ENCODE measurements at regions not wholly inside any gene's neighbourhood (a gene's known extent, or its start where the extent isn't known, plus 50 kb on each side); places are given as distances from the start of the nearest gene placed in this dataset.

DNA sequence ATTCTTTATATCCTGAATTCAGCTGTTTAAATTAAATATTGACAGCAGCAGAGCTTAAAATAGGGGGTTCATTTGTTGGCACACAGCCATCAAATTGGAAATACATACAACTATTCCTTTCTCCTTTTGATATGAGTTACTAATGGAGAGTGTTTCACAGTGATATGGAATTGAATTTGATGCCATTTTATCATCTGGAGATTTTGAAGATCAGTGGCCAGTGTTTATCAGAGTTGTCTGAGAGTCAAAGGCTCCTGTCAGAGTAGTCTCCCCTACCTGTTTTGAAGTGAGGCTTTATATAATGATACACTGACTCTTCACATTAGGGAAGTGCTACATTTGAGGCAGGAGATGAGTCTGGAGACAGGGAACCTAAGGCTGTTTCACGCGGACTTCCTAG lies 1286.3 kb downstream of the TECRL start:
- TF ChIP-seq, protein P1, sequence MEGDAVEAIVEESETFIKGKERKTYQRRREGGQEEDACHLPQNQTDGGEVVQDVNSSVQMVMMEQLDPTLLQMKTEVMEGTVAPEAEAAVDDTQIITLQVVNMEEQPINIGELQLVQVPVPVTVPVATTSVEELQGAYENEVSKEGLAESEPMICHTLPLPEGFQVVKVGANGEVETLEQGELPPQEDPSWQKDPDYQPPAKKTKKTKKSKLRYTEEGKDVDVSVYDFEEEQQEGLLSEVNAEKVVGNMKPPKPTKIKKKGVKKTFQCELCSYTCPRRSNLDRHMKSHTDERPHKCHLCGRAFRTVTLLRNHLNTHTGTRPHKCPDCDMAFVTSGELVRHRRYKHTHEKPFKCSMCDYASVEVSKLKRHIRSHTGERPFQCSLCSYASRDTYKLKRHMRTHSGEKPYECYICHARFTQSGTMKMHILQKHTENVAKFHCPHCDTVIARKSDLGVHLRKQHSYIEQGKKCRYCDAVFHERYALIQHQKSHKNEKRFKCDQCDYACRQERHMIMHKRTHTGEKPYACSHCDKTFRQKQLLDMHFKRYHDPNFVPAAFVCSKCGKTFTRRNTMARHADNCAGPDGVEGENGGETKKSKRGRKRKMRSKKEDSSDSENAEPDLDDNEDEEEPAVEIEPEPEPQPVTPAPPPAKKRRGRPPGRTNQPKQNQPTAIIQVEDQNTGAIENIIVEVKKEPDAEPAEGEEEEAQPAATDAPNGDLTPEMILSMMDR (conservative IDR thresholded peaks at IDR 0.05; ENCODE audit: low read length), result no peak
- TF ChIP-seq EZH2phosphoT487 (IDR thresholded peaks at IDR 0.05; ENCODE audit: borderline replicate concordance, low read depth, low read length), result no peak

Measured in OCI-LY7 (cell line).